Skeletal muscle satellite cell (primary cell): ENCODE measurements at regions not wholly inside any gene's neighbourhood (a gene's known extent, or its start where the extent isn't known, plus 50 kb on each side); places are given as distances from the start of the nearest gene placed in this dataset.

ENCODE experiments used
- H3K27me3 ChIP-seq: 2 replicates; pipeline ENCODE4 v1.7.0; 2013; ENCODE audit warnings: low read length; ENCODE audit not compliant: control insufficient read depth, insufficient read depth
- H3K36me3 ChIP-seq: 2 replicates; pipeline ENCODE4 v1.7.0; 2013; ENCODE audit warnings: mild to moderate bottlenecking, control low read depth, low read length; ENCODE audit not compliant: insufficient read depth
- H3K4me1 ChIP-seq: 2 replicates; pipeline ENCODE4 v1.7.0; 2013; ENCODE audit warnings: low read length; ENCODE audit not compliant: control insufficient read depth, insufficient read depth
- H3K4me2 ChIP-seq: 2 replicates; pipeline ENCODE4 v1.7.0; 2013; ENCODE audit warnings: mild to moderate bottlenecking, low read length
- H3K4me3 ChIP-seq: 2 replicates; pipeline ENCODE4 v1.7.0; 2013; ENCODE audit warnings: low read length
- H3K9ac ChIP-seq: 2 replicates; pipeline ENCODE4 v1.7.0; 2013; ENCODE audit warnings: mild to moderate bottlenecking, low read depth, low read length, moderate library complexity
- H3K9me3 ChIP-seq: replicated peaks from 2 replicates; pipeline ENCODE4 v1.7.0; 2013; ENCODE audit warnings: mild to moderate bottlenecking, control low read depth, low read length

DNA sequence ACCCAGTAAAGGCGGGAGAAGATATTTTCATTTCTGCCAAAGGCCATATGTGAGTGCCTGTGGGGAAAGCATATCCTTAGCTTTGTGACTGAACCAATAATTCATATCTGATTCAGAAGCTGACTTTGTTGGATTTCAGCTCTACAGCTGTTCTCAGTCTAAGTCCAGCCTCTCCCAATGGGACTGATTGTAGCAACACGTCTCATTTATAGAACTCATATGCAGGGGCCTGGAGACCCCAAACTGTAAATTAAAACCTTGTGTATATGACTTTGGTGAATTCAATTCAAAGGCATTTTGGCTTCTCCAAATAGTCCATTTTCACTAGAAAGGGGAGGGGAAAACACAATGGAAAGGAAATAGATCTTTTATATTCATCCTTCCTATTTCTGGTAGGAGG, 250.4 kb upstream of the SORL1-AS1 start:
- H3K4me1 ChIP-seq = no peaks in the 10 kb centered on the region

DNA sequence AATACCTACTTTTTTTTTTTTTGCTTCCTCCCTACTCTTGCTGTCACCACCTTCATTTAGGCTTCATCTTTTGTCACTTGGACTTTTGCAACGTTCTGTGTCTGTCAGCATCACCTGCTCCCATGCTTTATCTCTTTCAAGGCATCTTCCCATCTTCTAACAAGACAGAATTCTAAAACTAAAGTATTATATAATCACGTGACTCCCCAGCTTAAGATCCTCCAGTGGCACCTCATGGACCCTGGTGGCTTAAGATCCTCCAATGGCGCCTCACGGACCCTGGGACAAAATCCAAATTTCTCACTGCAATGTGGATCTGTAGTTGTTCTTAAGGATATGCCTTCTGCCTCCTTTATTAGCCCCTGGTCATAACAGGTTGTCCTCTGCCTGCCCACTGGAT, 248.2 kb upstream of the SORL1-AS1 start:
- Histone ChIP-seq H3K9me3 (no peaks in the 10 kb centered on the region), H3K4me1 (peaks cover 10% of the 10 kb centered on the region), H3K36me3 (no peaks in the 10 kb centered on the region), H3K27me3 (no peaks in the 10 kb centered on the region), H3K4me2 (no peak overlapping the region), H3K4me3 (no peak overlapping the region), H3K9ac (no peak overlapping the region)

More for the DNA sequence above, 250.4 kb upstream of the SORL1-AS1 start:
- Histone ChIP-seq H3K4me2 (no peak overlapping the region), H3K27me3 (no peaks in the 10 kb centered on the region), H3K9ac (no peak overlapping the region), H3K4me3 (no peak overlapping the region), H3K36me3 (no peaks in the 10 kb centered on the region), H3K9me3 (no peaks in the 10 kb centered on the region)

DNA sequence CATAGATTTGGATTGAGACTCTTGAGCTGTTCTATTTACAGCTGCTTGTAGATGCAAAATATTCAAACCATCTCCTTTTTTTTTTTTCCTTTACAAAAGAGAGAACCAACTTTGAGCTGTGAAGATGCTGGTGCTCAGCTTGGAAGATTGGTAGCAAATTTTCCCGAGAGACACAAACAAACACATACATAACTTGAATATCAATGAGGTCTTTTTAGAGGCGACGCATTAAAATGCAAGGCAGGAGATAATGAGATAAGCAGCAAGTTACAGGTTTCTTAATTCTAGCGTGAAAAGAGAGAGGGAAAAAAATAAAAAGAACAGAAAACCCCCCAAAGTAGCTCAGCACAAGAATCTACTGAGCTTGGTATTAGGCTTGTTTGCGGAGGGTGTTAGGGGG, 247.0 kb upstream of the SORL1-AS1 start:
- Histone ChIP-seq H3K36me3 (no peaks in the 10 kb centered on the region), H3K27me3 (no peaks in the 10 kb centered on the region), H3K4me1 (peaks cover 12% of the 10 kb centered on the region), H3K9ac (no peak overlapping the region), H3K4me2 (no peak overlapping the region), H3K9me3 (no peaks in the 10 kb centered on the region), H3K4me3 (no peak overlapping the region)

DNA sequence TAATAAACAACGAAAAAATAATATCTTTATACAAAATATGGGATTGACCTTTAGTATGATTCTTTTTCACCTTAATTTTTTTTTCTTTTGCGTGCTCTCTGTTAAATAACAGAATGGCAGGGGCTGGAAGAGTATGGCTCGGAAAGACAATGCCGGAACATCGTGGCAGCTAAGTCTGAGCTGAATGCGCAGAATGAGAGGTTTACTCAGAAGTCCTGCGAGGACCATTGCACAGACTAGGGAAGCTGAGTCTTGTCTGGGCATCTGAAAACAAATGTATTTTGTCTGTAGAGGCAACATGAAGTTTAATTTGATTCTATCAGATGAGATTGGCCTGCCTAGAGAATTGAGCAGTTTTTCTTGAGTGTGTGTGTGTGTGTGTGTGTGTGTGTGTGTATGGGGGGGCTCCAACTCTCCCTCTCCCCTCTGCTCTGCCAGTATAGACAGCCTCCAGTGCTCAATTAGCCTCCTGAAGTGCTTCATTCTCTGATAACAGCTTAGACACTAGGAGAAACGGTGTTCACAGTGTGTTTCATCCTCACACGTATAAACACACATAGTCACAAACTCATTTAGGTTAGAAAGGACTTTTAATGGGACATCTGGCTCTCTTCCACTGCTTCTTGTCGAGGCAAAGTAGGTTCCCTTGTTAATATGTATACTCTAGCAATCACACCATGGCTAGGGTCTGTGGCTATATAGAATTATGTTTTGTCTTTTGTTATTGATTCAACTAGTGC, 244.3 kb upstream of the SORL1-AS1 start:
- no peaks in the 10 kb centered on the region for H3K9me3 ChIP-seq
- H3K36me3 ChIP-seq = no peaks in the 10 kb centered on the region
- H3K4me1 ChIP-seq = peaks cover 12% of the 10 kb centered on the region
- no peak overlapping the region for H3K4me3 ChIP-seq
- H3K4me2 ChIP-seq = peak overlapping the region; percentile 67
- no peaks in the 10 kb centered on the region for H3K27me3 ChIP-seq
- H3K9ac ChIP-seq = peak overlapping the region; percentile 19

DNA sequence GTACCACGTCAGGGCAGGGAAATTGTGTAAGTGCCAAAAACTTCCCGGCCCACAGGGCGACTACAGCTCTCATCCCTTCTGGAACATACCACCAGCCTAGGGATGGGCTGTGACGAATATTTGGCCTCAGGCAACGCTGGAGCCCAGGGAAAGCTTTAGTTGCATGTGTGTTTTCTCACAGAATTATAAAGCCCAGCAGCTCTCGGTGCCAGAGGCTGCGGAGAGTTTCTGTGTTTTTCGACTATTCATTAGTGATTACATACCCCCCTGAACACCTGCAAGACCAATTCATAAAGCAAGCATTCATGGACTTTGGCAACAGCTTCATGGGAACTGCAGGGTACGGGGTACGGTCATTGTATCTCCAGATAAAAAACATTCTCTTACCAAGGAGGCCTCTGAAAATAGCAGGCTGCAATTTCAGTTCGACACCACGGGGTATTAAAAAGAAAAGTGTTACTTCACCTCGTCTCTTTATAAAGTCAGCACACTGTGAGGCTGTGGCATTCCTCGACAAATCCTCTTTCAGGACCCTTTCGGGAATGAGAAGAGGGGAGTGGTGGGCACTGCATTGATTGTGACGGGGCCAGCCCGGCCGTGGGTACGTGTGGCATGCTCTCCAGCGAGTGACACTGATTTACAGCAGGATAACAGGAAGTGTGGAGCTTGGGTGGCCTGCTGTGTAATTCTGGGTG, 243.6 kb upstream of the SORL1-AS1 start:
- no peaks in the 10 kb centered on the region for H3K36me3 ChIP-seq
- H3K9me3 ChIP-seq = no peaks in the 10 kb centered on the region
- H3K27me3 ChIP-seq = no peaks in the 10 kb centered on the region
- H3K4me2 ChIP-seq = peak overlapping the region; percentile 67
- peaks cover 12% of the 10 kb centered on the region for H3K4me1 ChIP-seq
- H3K4me3 ChIP-seq = peak overlapping the region; percentile 9
- peak overlapping the region; percentile 19 for H3K9ac ChIP-seq

DNA sequence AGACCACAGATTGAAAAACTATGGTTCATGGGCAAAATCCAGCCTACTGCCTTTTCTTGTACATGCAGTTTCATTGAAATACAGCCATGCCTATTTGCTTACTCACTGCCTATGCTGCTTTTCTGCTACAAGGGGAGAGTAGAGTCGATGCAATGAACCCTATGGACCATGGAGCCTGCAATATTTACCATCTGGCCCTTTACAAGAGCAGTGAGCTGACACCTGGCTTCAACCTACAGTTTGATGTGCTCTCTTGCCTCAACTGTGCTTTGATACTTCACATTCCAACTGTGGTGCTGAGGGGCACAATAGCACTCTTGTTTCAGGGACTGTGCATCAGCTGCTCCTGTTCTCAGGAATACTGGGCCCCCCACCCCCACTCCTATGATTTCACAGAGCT, 239.5 kb upstream of the SORL1-AS1 start:
- H3K4me1 ChIP-seq = peaks cover 35% of the 10 kb centered on the region
- no peak overlapping the region for H3K4me2 ChIP-seq
- no peak overlapping the region for H3K4me3 ChIP-seq
- no peaks in the 10 kb centered on the region for H3K9me3 ChIP-seq
- no peak overlapping the region for H3K9ac ChIP-seq
- H3K27me3 ChIP-seq = no peaks in the 10 kb centered on the region
- H3K36me3 ChIP-seq = no peaks in the 10 kb centered on the region

DNA sequence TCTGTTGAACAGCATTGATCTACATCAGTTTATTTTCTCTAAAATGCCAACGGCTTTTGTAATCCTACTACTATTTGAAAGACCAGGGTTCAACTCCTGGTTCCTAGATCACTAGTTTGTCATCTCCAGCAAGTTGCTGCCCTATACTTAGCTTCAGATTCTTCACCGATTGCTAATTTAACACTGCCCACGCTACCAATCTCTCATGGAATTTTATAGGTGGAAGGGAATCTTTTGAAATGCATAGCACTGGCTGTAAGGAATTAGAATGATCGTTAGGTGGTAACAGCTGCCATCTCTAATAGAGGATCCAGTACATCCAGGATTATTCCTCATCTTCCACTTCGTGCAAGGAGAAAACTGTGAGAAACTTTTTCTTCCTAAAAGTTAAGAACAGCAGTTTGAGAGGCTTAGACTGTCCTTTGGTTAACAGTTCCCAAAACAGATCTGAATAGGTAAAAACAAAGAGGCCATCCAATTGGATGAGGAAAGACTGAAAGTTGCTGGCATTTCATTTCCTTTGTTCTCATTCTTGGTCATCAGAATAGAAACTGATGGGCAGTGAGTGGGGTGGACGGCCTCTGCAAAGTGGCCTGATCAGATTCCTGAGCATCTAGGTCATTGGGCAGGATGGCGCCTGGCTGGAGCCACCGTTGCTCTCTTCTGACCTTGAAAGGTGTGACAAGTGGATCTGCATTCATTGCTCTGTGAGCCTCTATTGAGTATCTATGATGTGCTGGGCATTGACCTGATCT, 236.3 kb upstream of the SORL1-AS1 start:
- Histone ChIP-seq H3K4me1 (peaks cover 23% of the 10 kb centered on the region), H3K36me3 (no peaks in the 10 kb centered on the region), H3K9ac (peak overlapping the region; percentile 48), H3K4me2 (peak overlapping the region; percentile 25), H3K9me3 (no peaks in the 10 kb centered on the region), H3K27me3 (no peaks in the 10 kb centered on the region), H3K4me3 (no peak overlapping the region)

DNA sequence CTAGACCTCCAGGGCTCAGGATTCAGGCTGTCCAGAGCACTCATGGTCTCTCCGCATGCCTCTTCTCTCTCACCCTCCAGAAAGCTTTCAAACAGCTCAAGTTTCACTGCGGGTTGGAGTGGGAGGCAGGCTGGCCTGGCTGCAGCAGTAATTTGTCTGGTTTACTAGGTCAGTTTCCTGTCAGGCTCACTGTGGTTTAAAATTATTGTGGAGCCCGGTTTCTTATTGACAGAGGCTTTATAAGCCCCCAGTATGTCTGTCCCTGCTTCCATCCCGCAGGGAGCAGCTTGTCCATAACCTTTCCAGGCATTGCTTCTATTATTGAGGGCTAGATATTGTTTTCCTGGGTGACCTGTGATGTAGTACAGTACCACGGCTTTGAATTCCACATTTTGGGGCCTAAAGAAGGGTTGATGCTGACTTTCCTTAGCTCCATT, 235.3 kb upstream of the SORL1-AS1 start:
- no peaks in the 10 kb centered on the region for H3K36me3 ChIP-seq
- no peaks in the 10 kb centered on the region for H3K27me3 ChIP-seq
- no peaks in the 10 kb centered on the region for H3K9me3 ChIP-seq
- H3K4me1 ChIP-seq = peaks cover 23% of the 10 kb centered on the region
- H3K4me3 ChIP-seq = no peak overlapping the region
- peak overlapping the region; percentile 48 for H3K9ac ChIP-seq
- peak overlapping the region; percentile 55 for H3K4me2 ChIP-seq

DNA sequence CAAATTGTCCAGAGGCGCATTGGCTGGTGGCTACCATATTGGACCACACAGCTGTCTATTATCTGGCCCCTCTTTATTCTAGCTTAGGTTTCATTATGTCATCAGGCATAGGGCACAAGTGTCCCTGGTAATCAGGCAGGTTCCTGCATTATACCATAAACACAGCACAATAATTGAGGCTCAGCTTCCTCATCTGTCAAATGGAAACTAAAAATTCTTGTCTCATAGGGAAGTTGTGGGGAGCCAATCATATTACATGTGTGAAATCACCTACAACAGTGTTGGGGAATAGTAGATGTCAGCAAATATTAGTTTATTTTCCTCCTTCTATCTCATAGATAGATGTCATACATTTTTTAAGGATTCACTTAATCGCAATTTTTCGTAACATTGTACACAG, 231.0 kb upstream of the SORL1-AS1 start:
- H3K27me3 ChIP-seq = no peaks in the 10 kb centered on the region
- H3K4me3 ChIP-seq = no peak overlapping the region
- no peak overlapping the region for H3K9ac ChIP-seq
- no peaks in the 10 kb centered on the region for H3K9me3 ChIP-seq
- no peak overlapping the region for H3K4me2 ChIP-seq
- H3K4me1 ChIP-seq = peaks cover 30% of the 10 kb centered on the region
- H3K36me3 ChIP-seq = no peaks in the 10 kb centered on the region
